B cell (primary cell): ENCODE measurements at regions not wholly inside any gene's neighbourhood (a gene's known extent, or its start where the extent isn't known, plus 50 kb on each side); places are given as distances from the start of the nearest gene placed in this dataset.

Experiments used
- ATAC-seq: fragments of 200-7000 bp; cut with Tn5 transposase; one replicate; pipeline ENCODE4 v1.10.0; 2021; ENCODE audit warnings: low read depth, mild to moderate bottlenecking, moderate number of reproducible peaks, moderate library complexity
- CTCF ChIA-PET: fragments of 350-600 bp; sonication (Branson Sonifier 250); formaldehyde crosslinking; loops from one replicate; lab custom pipeline; 2021; ENCODE audit warnings: antibody characterized with exemption, inconsistent platforms; lab: Charles Lee
- POLR2A ChIA-PET: fragments of 350-600 bp; sonication (Branson Sonifier 250); formaldehyde crosslinking; loops from one replicate; lab custom pipeline; 2021; ENCODE audit warnings: antibody characterized with exemption; lab: Charles Lee
- DNase-seq: peaks from one replicate; pipeline ENCODE4 v3.0.0; 2013
- H2AFZ ChIP-seq: 2 replicates; pipeline ENCODE4 v1.6.1; 2012; ENCODE audit warnings: mild to moderate bottlenecking, low read depth, low read length; ENCODE audit not compliant: insufficient read depth, poor library complexity, severe bottlenecking
- H3K27ac ChIP-seq, 2 donors: 1 replicate in 1 of 2; 2 replicates in 1 of 2; pipeline ENCODE4 v1.5.1; 2012 to 2013; ENCODE audit warnings: low read length in 2 of 2, mild to moderate bottlenecking in 2 of 2, moderate library complexity in 1 of 2
- H3K27me3 ChIP-seq, 4 experiments: fragments of 200-600 bp in 1 of 4; sonication (generic) in 1 of 4; replicated peaks in 1 of 4; 1 replicate in 2 of 4; 2 replicates in 2 of 4; pipeline versions ENCODE4 v1.6.1 to v1.7.0; 2013 to 2016; ENCODE audit warnings: low read length in 3 of 4, mild to moderate bottlenecking in 2 of 4, mixed read lengths in 1 of 4, moderate library complexity in 1 of 4; ENCODE audit not compliant: insufficient read depth in 4 of 4, control insufficient read depth in 3 of 4; ENCODE audit errors: control extremely low read depth in 1 of 4
- H3K36me3 ChIP-seq, 2 experiments: replicated peaks in 1 of 2; 1 replicate in 1 of 2; 2 replicates in 1 of 2; pipeline versions ENCODE4 v1.6.1 to v1.7.1; 2013; ENCODE audit warnings: low read length in 1 of 2; ENCODE audit not compliant: insufficient read depth in 2 of 2, control insufficient read depth in 1 of 2; ENCODE audit errors: control extremely low read depth in 1 of 2, extremely low read depth in 1 of 2
- H3K4me1 ChIP-seq, 2 donors: fragments of 200-600 bp in 1 of 2; sonication (generic) in 1 of 2; 1 replicate in 1 of 2; 2 replicates in 1 of 2; pipeline versions ENCODE4 v1.5.1 to v1.6.1; 2013 to 2017; ENCODE audit warnings: low read length in 2 of 2; ENCODE audit not compliant: control insufficient read depth in 2 of 2, insufficient read depth in 2 of 2
- H3K4me2 ChIP-seq: replicated peaks from 2 replicates; pipeline ENCODE3; 2012; ENCODE audit warnings: mild to moderate bottlenecking, low read depth, low read length; ENCODE audit not compliant: poor library complexity, severe bottlenecking
- H3K4me3 ChIP-seq, 5 experiments: fragments of 200-600 bp in 1 of 5; sonication (generic) in 1 of 5; 1 replicate in 3 of 5; 2 replicates in 2 of 5; pipeline versions ENCODE4 v1.5.1 to v1.7.0; 2011 to 2016; ENCODE audit warnings: low read length in 4 of 5, mild to moderate bottlenecking in 4 of 5, low read depth in 2 of 5, control low read depth in 1 of 5, moderate library complexity in 1 of 5; ENCODE audit not compliant: insufficient read depth in 1 of 5; ENCODE audit errors: control extremely low read depth in 1 of 5, extremely low read depth in 1 of 5
- H3K79me2 ChIP-seq: fragments of 200-600 bp; sonication (generic); one replicate; pipeline ENCODE4 v1.6.0; 2016; ENCODE audit warnings: low read length; ENCODE audit not compliant: control insufficient read depth, insufficient read depth
- H3K9ac ChIP-seq: fragments of 200-600 bp; sonication (generic); 2 replicates; pipeline ENCODE4 v1.6.1; 2017; ENCODE audit warnings: mild to moderate bottlenecking, low read length, moderate library complexity
- H3K9me3 ChIP-seq, 3 donors: one replicate each; pipeline versions ENCODE4 v1.6.1 to v1.7.1; 2013; ENCODE audit warnings: low read length in 2 of 3; ENCODE audit not compliant: control insufficient read depth in 2 of 3, insufficient read depth in 1 of 3; ENCODE audit errors: control extremely low read depth in 1 of 3
- H4K20me1 ChIP-seq: 2 replicates; pipeline ENCODE4 v1.6.0; 2012; ENCODE audit warnings: mild to moderate bottlenecking, low read length; ENCODE audit not compliant: insufficient read depth, control insufficient read depth, poor library complexity, severe bottlenecking
- H3K27ac Mint-ChIP-seq: one replicate; pipeline ENCODE4 v1.8.0; 2021; ENCODE audit warnings: mixed read lengths
- H3K27me3 Mint-ChIP-seq: one replicate; pipeline ENCODE4 v1.8.0; 2021; ENCODE audit warnings: mixed read lengths
- H3K4me1 Mint-ChIP-seq: one replicate; pipeline ENCODE4 v1.8.0; 2021; ENCODE audit warnings: mixed read lengths
- H3K4me3 Mint-ChIP-seq: one replicate; pipeline ENCODE4 v1.8.0; 2021; ENCODE audit warnings: mixed read lengths
- H3K9me3 Mint-ChIP-seq: one replicate; pipeline ENCODE4 v1.8.0; 2022; ENCODE audit warnings: mixed read lengths; ENCODE audit not compliant: insufficient read depth
- EZH2 ChIP-seq: IDR thresholded peaks from 2 replicates; pipeline ENCODE4 v1.6.1; 2012; ENCODE audit warnings: borderline replicate concordance, low read depth, mild to moderate bottlenecking, moderate library complexity, low read length; ENCODE audit not compliant: insufficient read depth, poor library complexity, severe bottlenecking
- WGBS: methylation state at CpG from one replicate; pipeline ENCODE4 v1.1.5; 2013; ENCODE audit warnings: missing lambda C conversion rate; ENCODE audit not compliant: insufficient coverage; 5-methylcytosine and 5-hydroxymethylcytosine counted together
- intact Hi-C: fragments of 100-400 bp; cut with micrococcal nuclease; formaldehyde crosslinking; loops from one replicate; pipeline ENCODE4 v1.10.0; 2022
- TF ChIP-seq, protein P1 (sequence below): fragments of 200-600 bp; IDR thresholded peaks from one replicate; pipeline ENCODE4 v1.8.0; 2022; ENCODE audit warnings: antibody characterized with exemption, mild to moderate bottlenecking

DNA sequence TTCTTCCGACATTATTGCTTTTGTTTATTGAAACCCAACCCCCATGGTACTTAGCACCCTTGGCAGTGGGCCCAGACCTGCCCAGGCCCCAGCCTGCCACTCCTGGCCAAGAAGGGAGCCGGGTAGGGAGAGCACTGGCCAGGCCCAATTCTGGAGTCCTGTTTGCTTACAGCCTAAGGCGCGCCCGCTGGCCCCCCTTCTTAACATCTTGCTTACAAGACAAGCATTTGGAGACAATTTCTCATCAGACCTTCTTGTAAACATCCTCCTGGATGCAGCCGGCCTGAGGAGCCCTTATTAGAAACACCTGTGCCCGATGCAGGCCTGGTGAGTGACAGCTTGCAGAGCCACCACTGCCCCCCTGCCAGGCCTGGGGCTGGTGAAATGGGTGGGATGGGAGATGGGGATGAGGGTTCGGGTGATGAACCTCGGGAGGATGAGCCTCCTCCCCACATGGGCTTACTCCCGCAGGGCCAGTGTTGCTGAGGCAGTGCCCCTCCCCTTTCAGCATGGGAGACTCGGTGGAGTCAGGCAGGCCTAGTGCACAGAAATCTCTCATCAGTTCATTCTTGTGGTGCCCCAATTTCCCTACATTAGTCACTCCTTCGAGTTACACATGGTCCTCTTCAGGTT lies 217.5 kb downstream of the CYP26B1 start:
- Histone ChIP-seq H3K4me3 (no peak overlapping the region), H3K4me1 (no peaks in the 10 kb centered on the region), H4K20me1 (no peaks in the 10 kb centered on the region), H2AFZ (no peak overlapping the region), H3K27ac (no peak overlapping the region), H3K4me2 (no peak overlapping the region), H3K9me3 (peaks cover 0 to 2% (median 0%) of the 10 kb centered on the region in 3 donors), H3K9ac (no peak overlapping the region), H3K36me3 (no peaks in the 10 kb centered on the region), H3K79me2 (no peaks in the 10 kb centered on the region), H3K27me3 (no peaks in the 10 kb centered on the region)
- intact Hi-C loops: no loop called here
- Mint-ChIP-seq H3K27me3 (no peaks in the 10 kb centered on the region), H3K4me1 (no peaks in the 10 kb centered on the region), H3K27ac (no peak overlapping the region), H3K4me3 (no peak overlapping the region), H3K9me3 (no peaks in the 10 kb centered on the region)
- ATAC-seq (no peak), DNase-seq (no peak)
- TF ChIP-seq, protein P1, sequence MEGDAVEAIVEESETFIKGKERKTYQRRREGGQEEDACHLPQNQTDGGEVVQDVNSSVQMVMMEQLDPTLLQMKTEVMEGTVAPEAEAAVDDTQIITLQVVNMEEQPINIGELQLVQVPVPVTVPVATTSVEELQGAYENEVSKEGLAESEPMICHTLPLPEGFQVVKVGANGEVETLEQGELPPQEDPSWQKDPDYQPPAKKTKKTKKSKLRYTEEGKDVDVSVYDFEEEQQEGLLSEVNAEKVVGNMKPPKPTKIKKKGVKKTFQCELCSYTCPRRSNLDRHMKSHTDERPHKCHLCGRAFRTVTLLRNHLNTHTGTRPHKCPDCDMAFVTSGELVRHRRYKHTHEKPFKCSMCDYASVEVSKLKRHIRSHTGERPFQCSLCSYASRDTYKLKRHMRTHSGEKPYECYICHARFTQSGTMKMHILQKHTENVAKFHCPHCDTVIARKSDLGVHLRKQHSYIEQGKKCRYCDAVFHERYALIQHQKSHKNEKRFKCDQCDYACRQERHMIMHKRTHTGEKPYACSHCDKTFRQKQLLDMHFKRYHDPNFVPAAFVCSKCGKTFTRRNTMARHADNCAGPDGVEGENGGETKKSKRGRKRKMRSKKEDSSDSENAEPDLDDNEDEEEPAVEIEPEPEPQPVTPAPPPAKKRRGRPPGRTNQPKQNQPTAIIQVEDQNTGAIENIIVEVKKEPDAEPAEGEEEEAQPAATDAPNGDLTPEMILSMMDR: no peak
- no peak for TF ChIP-seq EZH2
- WGBS: 84% methylated on average over 5 of the region's 12 CpGs
- ChIA-PET POLR2A (no interaction called here), CTCF (no interaction called here)

- peaks cover 0 to 2% (median 0%) of the 10 kb centered on the region in 3 donors for H3K9me3 ChIP-seq
- H3K79me2 ChIP-seq: no peaks in the 10 kb centered on the region
- H3K9ac ChIP-seq: no peak overlapping the region
- no peak overlapping the region for H3K4me3 Mint-ChIP-seq
- no peak overlapping the region for H3K4me3 ChIP-seq
- TF ChIP-seq EZH2: no peak
- TF ChIP-seq, protein P1: no peak
- no peak overlapping the region for H3K27ac ChIP-seq
- H3K9me3 Mint-ChIP-seq: no peaks in the 10 kb centered on the region
- no peaks in the 10 kb centered on the region for H3K27me3 Mint-ChIP-seq
- H2AFZ ChIP-seq: no peak overlapping the region
- ChIA-PET CTCF (no interaction called here), POLR2A (no interaction called here)
- H3K4me1 Mint-ChIP-seq: no peaks in the 10 kb centered on the region
- H3K36me3 ChIP-seq: no peaks in the 10 kb centered on the region
- H4K20me1 ChIP-seq: no peaks in the 10 kb centered on the region
- H3K4me1 ChIP-seq: no peaks in the 10 kb centered on the region
- no peaks in the 10 kb centered on the region for H3K27me3 ChIP-seq
- DNase-seq: no peak
- no peak overlapping the region for H3K4me2 ChIP-seq
- intact Hi-C loops: loop anchor here (10.0 kb wide), 1 partner anchor 1245 kb away; no protein-coding TSS in a partner anchor
- no CpG with 5 or more reads among the region's 2 CpGs for WGBS
- ATAC-seq: no peak
- no peak overlapping the region for H3K27ac Mint-ChIP-seq
These were observed 218.2 kb downstream of the CYP26B1 start for GRCh38 chr2:71929482-71929772.
